ENCODE measurements at regions not wholly inside any gene's neighbourhood (a gene's known extent, or its start where the extent isn't known, plus 50 kb on each side); places are given as distances from the start of the nearest gene placed in this dataset.
"Not testable (repeated sequence)": the region's sequence is repeated elsewhere in the genome, so short reads cannot be mapped to it uniquely, and the experiment has no call there.

GRCh38 chr13:109269381-109269780 lies 517.0 kb downstream of the IRS2 start:
- DNase-seq: not testable (repeated sequence)

DNA sequence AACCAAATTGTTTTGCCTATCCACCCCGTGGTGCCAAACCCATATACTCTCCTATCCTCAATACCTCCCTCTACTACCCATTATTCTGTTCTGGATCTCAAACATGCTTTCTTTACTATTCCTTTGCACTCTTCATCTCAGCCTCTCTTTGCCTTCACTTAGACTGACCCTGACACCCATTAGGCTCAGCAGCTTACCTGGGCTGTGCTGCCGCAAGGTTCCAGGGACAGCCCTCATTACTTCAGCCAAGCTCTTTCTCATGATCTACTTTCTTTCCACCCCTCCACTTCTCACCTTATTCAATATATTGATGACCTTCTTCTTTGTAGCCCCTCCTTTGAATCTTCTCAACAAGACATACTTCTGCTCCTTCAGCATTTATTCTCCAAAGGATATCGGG lies 517.9 kb downstream of the IRS2 start:
- not testable (repeated sequence) for DNase-seq

GRCh38 chr13:109267400-109267799 lies 519.0 kb downstream of the IRS2 start:
- not testable (repeated sequence) for DNase-seq

GRCh38 chr13:109265438-109265742 lies 521.0 kb downstream of the IRS2 start:
- DNase-seq: not testable (repeated sequence)

- DNase-seq: not testable (repeated sequence)
Measured at GRCh38 chr13:109264603-109265437, 521.6 kb downstream of the IRS2 start.

GRCh38 chr13:109257761-109258157 lies 528.6 kb downstream of the IRS2 start:
- not testable (repeated sequence) for DNase-seq
